Stimulated activated CD8-positive, alpha-beta memory T cell treated with anti-CD3 and anti-CD28 coated beads, Interleukin-7, amount 100 ng/mL, for 1 hour (primary cell): ENCODE measurements at regions not wholly inside any gene's neighbourhood (a gene's known extent, or its start where the extent isn't known, plus 50 kb on each side); places are given as distances from the start of the nearest gene placed in this dataset.
"Not testable (repeated sequence)": the region's sequence is repeated elsewhere in the genome, so short reads cannot be mapped to it uniquely, and the experiment has no call there.

Experiments used
- DNase-seq, 2 donors: peaks; one replicate each; pipeline ENCODE4 v3.0.0-alpha.2; 2020; ENCODE audit warnings: low read depth in 2 of 2

DNA sequence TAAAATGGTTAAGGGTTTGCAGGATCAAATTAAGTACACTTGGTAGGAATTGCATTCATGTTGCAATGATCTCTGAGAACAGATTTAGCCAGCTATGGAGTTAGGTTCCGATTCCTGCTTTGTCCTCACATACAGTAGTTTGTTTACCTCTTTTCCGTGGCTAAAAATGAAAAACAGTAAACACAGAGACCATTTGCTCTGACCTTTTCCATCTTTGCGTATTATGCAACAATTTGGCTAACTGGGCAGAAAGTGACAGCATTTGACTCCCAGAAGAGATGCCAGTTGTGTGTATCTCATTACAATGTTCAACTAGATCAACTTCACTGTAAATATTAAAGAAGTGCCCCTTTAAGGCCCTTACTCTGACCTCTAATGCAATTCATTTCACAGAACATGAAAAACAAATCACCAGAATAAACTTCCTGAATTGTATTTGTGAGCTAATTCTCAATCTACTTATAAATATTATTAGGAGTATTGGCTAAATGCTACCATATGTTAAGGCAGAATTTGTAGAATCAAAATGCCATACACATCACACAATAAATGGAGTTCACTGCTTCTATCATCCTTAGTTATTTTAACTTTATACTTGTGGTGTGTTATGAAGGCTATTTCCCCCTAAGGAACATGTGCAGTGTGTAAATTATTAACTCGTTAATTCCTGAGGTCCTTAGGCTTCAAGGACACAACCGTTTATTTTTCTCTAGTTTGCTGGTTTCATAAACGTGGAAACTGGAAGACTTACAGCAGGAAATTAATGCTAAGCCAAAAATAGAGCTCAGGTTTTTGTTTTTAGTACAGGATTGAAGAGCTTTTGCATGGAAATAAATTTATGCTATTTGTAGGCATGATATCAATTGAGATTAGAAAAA lies 380.7 kb upstream of the CITED2 start:
- no peak for DNase-seq

DNA sequence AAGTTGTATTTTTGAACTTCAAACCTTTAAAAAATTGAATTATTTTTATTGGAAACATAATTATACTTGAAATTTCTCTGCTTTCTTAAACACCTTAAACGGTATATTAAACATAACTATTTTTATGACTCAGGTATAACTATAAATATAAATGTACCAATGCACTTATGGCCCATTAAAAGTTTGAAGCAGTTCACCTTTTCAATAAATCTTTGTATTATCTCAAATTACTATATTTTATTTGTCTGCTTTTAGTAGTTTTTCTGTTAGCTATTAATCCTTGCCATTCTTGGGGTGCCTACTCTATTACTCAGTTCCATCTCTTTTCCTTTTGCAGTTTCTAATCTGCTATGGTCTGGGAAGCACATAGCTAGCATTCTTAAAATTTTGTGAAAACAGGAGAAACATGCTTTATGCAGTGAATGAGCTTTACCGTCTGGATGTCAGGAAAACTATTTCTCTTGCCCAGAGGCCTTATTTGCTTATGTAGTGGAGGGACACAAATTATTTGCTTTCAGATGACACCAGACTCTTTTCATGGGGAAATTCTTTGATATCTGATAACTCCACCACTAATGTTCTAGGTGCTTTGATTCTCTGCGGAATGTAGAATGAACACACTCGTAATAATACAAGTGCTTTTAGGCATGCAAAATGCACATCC lies 378.9 kb upstream of the CITED2 start:
- DNase-seq = no peak

DNA sequence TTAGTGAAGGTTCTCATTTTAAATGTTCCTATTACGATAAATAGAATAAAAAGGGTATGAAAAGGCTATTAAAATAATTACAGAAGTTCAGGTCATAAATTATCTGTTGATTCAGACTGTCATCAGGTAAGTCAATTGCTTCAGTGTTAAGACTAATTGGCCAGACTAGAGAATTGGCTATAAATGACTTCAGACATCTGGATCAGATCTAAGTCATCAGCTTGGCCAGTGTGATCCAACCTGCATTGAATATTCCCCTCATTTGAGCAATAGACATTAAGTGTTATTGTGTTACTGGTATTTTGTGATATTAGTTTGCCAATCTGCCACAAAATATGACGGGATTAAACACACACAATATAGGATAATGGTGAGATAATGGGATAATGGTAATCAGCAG lies 377.6 kb upstream of the CITED2 start:
- DNase-seq = no peak

DNA sequence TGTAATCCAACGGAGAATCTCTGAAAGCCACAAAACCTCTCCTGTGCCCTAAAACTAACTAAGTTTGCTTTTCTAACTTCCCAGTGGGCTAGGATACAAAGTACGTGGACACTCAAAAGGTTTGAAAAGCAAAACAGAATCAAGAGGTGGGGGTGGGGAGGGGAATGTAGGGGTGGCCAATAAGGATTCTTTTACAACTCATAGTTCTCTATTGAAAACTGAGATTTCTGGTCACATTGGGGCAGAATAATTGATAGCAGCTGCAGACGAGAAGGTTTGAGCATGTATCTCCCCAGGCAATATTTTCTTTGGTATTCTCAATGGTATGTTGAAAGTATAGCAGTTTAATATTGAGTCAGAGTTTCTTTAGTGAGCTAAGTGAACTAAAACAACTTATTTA lies 376.7 kb upstream of the CITED2 start:
- DNase-seq = no peak

DNA sequence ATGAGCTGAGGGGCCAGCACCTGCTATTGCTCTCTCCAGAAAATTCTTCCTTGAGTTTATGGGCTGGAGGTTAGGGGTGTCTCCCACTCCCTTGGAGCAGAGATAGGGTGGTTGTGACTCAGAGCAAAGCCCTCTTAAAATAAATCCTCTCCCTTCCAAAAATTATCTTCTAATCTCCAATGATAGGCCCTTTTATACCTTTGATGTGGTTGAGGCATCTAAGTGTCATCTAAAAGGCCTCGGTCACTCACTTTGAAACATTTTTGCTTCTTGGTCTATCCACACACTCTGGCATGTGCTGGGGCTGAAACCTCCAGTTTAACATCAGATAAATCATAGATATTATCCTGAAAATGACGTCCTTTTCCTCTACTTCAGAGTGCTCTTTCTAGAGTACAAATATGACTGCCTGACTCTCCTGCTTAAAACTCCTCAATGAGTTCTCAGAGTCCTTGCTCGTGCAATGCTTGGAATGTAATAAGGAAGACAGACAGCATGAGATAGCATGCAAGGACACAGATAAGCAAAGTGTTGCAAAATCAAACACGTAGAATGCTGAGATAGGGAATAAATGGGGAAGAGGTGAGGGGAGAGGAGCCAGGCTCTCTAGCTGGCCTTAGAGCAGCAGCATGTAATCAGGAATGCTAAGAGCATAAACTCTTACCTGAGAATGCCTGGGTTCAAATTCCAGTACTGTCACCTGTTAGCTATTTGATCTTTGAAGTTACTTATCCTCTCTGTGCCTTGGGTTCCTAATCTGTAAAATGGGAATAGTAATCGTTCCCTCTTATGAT lies 374.1 kb upstream of the CITED2 start:
- no peak for DNase-seq

DNA sequence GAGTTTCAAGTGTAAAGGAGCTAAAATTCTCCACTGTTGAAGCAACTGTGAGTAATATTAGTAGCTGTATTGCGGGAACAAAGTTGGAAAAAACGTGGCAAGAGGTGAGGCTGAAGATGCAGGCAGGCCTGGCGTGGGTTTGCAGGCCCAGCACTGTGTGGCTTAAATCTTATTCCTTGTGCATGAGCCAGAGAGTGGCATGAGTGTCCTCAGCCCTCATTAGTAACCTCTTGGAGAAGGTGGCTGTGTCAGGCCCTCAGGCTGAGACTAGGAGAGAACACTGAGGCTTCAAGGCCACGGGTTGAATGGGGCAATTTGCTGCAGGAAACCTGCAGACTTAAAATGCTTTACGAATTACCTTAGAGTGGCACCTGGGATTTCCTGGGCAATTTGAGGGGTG lies 372.7 kb upstream of the CITED2 start:
- DNase-seq = no peak

DNA sequence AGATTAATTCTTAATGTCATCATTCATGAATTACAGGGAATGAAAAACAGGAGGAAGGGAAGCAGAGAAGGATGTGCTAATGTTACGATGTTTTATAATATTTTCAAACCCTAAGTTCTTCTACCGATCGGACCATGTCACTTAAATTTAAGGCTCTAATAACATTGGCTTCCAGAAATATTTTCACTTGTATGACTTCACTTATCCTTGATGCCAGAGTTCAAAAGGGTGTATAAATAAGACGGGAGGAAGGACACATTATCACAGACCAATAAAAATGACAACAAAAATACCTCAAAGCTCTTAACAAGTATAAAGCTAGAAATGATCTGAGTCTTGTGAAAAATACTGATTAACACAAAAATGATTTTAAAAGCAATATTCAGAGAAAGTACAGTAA lies 370.4 kb upstream of the CITED2 start:
- DNase-seq = no peak

DNA sequence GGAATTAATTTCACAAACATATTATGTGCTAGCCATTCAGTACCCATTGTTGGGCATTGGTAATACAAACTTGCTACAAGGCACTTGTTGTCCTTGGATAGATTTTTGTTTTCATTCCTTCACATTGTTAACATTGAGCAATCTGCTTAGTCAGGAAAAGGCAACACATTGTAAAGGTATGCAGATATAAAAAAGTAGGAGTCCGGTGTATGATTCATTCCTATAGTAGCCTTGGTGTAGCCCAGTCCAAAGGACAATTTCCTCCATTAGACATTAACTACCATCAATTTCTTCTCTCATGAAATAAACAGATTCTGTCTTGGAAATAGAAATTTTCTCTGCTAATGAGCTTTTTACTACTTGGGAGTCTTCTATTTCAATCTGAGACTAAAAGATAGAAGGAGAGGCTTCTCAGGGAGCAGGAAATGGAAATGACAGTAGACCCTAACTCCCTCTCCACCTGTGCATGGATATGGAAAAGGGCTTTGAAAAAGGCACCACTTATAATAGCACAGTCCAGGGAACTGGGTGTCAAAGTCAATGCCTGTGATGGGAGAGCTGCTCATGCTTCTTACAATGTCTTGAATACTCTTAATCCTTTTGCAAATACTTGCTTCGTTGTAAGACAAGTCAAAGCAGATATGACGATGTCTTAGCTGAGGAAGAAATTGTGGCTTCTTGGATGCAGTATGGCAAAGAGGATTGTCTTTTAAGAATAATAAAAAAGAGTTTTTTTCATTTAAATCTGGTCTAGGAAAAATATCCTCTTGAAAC lies 369.4 kb upstream of the CITED2 start:
- DNase-seq = no peak

DNA sequence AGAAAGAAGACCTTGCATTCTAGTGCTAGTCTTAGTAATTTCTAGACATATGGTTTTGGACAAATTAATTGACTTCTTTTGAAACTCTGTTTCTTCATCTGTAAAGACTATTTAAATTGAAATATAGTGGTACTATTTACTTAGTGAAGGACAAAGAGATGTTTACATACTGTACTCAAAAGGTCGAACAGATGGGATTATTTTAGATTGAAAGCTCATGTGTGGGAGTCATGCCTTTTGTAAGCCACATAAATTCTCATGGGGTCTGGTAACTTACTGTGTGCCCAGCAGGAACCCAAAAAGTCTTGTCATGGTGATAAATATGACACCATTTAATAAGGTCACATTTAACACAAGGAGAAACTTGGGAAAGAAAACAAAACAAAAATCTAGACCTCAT lies 368.2 kb upstream of the CITED2 start:
- no peak for DNase-seq

DNA sequence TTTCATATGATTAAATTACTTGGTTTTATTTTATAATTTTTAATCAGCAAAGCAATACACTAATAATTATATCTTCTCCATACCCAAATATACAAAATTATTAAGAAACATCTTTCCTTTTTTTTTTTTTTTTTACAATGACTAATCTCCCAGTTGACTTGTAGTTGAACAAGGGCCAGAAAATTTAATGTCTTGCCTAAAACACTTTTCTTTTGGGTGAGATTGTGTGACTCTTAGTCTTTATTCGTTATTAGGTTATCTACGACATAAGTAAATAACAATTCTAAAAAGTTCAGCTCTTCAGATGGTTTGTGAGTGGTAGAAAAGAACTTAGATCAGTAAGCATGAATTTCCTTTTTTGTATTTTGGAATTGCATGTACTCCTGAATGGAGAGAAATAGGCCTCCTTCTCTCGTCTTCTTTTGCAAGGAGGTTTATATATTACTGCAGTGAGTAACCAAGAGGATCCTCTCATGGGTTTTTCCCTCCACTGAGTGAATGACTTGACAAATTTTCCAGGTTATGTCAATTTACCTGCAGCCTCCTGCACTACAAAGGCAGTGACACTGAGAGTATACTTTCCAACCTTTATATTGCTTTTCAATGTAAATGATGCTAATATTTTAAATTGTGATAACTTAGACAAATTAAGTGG lies 364.5 kb upstream of the CITED2 start:
- DNase-seq = no peak

DNA sequence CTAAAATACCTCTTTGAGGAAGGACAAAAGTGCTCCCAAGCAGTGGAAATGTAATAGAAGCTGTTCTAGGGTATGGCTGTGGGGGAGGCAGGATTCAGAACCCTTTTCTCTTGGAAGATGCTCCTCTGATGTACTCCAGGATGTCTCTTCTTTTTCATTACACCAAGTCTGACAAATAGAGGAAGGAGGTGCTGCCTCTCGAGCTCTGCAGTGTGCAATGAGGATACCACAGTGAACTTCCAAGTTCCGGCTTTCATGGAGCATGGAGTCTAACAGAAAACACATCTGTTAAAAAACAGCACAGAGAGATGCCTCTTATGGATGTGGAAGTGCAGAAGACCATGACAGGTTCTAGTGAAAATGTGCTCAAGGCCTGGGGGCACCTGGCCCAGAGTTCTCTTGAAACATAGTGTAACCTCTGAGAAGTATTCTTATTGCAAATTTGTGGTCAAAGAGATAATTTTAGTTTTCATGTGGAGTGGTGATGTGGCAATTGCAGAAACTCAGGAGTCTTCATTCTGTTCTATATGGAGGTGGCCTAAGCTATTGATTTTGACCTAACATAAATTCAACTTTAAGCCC lies 362.0 kb upstream of the CITED2 start:
- DNase-seq = no peak

DNA sequence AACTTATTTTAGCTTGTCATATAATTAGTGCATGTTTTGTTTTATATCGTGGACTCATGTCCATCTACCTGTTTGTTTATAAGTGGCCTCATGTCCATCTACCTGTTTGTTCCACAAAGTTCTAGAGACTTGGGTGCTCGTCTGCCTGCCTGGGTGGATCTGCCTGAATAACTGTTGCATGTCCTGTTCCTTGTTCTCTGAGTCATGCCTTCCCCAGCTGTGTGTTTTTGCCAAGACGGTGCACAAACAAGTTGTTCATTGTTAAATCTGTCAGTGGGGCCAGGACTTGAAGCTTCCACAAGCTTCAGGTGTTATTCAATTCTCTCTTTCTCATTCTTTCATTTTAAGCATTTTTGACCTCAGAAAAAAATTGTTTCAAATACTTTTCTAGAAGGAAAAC lies 358.0 kb upstream of the CITED2 start:
- DNase-seq = no peak

DNA sequence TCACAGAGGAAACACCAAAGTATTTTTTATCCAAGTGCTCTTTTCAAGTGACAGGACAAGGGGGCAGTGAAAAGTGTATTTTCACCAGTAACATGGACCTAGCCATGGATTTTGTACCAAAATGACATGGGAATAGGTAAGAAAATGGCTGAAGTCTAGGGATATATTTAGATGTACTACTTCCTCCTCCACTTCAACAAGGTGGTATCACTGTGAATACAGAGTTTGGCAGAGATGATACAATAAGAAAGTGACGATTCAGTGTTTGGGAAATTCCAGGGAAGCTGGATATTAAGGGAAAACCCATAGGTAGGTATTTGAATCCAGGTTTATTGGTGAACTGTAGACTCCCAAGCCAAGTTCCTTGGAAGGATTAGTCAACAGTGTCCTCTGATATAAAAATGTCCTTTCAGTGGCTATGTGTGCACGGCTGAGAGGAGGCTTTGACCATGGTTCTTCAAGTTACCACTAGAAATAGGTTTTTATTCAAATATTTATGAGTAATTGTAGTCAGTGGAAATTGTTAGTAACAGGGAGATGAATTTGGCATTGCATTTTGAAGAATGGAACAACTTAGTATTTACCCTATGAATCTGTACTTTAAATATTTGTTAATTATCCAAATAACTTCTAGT lies 356.0 kb upstream of the CITED2 start:
- no peak for DNase-seq

DNA sequence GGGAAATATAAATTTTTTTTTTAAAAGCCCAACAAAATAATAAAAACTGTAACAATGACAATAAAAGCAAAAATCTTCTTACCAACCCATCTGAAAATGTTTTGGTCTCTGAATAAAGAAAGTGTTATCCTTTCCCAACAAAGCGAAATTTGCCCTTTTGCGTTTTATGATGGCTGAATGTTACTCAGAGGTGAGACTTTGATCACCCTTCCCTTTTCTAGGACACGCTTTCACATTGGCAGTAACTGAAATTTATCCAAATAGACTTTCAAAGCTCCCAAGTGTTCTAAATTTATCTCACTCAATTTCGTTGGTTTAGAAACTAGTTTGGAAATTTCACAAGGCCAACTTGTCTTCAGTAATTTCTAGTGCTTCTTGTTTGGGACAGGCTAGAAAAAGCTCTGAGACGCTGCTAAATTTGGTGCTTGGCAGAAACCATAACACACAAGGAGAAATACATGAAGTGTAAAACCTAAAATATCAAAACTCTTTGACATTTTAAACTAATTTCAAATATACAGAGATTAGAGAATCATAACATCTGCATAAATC lies 354.5 kb upstream of the CITED2 start:
- DNase-seq = no peak

DNA sequence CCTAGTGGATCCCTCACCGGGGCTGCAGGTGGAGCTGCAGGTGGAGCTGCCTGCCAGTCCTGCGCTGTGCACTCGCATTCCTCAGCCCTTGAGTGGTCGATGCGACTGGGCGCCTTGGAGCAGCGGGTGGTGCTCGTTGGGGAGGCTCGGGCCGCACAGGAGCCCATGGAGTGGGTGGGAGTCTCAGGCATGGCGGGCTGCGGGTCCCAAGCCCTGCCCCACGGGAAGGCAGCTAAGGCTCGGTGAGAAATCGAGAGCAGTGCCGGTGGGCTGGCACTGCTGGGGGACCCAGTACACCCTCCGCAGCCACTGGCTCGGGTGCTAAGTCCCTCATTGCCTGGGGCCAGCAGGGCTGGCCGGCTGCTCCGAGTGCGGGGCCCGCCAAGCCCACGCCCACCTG lies 351.8 kb upstream of the CITED2 start:
- DNase-seq = not testable (repeated sequence)

DNA sequence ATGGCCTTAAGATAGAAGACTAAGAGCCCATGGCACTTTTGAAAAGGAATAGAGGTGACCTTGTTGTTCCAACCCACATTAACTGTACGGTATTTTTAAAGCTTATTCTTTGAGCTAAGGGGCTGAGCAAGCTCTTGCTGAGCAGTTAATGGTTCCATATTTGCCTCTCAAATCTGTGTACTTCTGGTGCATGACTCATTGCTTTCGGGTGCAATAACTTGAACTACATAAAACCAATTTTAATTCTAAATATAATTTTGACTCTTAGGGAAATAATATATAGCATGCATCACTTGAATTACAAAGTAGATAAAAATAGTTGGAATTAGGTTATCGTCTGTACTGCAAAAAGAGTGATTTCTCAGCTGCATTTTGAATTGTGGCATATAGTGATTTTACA lies 348.1 kb upstream of the CITED2 start:
- no peak for DNase-seq

DNA sequence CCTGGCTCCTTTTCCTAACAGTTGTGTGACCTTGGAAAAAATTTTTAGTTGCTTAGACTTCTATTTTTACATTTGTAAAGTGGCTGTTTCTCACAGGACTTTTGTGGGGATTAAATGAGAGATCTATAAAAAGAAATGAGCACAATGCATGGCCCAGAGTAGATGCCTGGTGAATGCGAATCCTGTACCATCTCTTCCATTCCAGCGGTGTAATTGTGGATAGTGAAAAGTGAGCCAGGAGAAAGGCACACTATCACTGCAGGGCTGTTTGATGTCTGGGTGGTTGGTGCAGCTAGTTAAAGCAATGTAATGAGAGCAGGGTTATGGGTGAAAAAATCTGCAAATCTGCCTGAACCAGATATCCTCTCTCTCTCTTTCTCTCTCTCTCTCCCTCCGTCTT lies 347.5 kb upstream of the CITED2 start:
- no peak for DNase-seq

DNA sequence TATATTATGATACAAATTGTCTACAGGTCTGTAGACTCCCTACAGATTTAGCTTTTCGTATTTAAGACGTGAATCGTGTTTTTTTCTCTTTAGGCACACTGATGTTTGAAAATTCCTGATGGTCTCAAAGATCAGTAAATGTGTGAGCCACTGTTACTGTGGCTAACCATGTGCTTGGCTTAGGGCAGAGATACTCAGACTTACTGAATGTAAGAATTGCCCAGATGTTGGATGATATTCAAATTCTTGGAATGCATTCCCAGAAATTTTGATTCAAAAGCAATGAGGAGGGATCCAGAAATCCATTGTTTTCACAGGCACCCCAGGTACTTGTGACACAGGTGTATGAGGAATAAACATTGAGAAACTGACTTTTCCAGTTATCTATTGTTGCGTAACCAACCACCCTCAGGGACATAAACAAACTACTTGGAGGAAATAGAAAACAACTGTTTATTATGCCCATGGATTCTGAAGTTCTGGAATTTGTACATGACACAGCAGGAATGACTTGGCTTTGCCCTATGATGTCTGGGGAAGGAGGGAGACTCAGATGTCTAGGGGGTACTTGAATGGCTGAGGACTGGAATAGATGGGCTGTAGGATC lies 339.6 kb upstream of the CITED2 start:
- DNase-seq = no peak

DNA sequence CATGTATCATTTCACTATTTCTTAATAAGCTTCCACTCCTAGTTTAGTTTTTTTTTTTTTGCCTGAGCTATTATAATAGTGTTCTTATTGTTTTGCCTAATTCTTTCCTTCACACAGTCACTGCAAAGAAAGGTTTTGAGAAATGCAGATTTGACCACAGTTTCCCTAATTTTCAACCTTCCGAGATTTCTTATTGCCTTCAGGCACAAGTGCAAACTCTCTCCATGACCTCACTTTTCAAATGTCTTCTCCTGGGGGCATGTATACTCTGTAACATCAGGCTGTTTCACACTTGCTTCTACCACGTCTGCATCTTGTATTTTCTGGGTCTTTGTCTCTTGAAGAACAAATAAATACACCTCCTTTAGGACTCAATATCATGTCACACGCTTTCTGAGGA lies 339.0 kb upstream of the CITED2 start:
- no peak for DNase-seq

DNA sequence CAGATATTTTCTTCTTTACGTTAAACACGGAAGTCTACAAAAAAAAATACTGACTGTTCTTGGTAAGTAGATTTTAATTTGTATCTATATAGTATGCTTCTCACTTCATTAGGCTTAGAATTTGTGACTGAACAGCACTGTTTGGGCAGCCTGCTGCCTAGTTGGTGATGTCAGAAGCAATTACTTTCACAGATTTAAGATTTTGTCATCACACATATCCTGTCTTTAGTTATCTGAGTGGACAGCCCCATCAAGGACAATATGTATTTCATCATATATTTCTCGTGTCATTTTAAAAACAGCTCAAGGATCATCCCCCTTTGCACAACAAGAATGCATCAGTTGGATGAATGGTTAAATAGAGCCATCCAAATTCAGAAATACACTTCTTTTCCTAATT lies 338.4 kb upstream of the CITED2 start:
- DNase-seq = no peak
